HG03469 (cell line): ENCODE measurements at regions not wholly inside any gene's neighbourhood (a gene's known extent, or its start where the extent isn't known, plus 50 kb on each side); places are given as distances from the start of the nearest gene placed in this dataset.

Experiments
- ATAC-seq: cut with Tn5 transposase; IDR thresholded peaks from one replicate; pipeline ENCODE4 v1.9.1; 2021; ENCODE audit warnings: mild to moderate bottlenecking, moderate library complexity, moderate number of reproducible peaks; ENCODE audit not compliant: unreplicated experiment

- no peak for ATAC-seq
These were observed 58.8 kb upstream of the FLRT2 start for GRCh38 chr14:85471156-85471555.

GRCh38 chr14:85471744-85472143, 58.2 kb upstream of the FLRT2 start:
- no peak for ATAC-seq

GRCh38 chr14:85474431-85474830, 55.5 kb upstream of the FLRT2 start:
- no peak for ATAC-seq

GRCh38 chr14:85475113-85475512, 54.8 kb upstream of the FLRT2 start:
- no peak for ATAC-seq

GRCh38 chr14:85479306-85479705, 50.6 kb upstream of the FLRT2 start:
- no peak for ATAC-seq

- no peak for ATAC-seq
These were observed 50.2 kb upstream of the FLRT2 start for GRCh38 chr14:85479771-85480170.
